ENCODE measurements at regions not wholly inside any gene's neighbourhood (a gene's known extent, or its start where the extent isn't known, plus 50 kb on each side); places are given as distances from the start of the nearest gene placed in this dataset.

- ChIA-PET RAD21 (ENCODE audit: low non-redundant PET in 1 of 2, low total read pairs in 2 of 2, uncharacterized antibody in 2 of 2, unreplicated experiment in 2 of 2) (no interaction called here), CTCF (no interaction called here), POLR2A (no interaction called here)
- Histone ChIP-seq H3K36me3 (ENCODE audit: control insufficient read depth in 1 of 2, insufficient read depth in 2 of 2, low read length in 2 of 2) (no peaks in the 10 kb centered on the region), H3K4me3 (replicated peaks in 1 of 2; ENCODE audit: low read depth in 1 of 2, low read length in 2 of 2) (no peak overlapping the region), H2AFZ (ENCODE audit: low read depth, low read length, poor library complexity, severe bottlenecking) (no peak overlapping the region), H3K4me2 (ENCODE audit: low read length) (no peak overlapping the region), H3K27me3 (ENCODE audit: insufficient read depth, low read length) (no peaks in the 10 kb centered on the region), H3K9ac (ENCODE audit: low read length) (no peak overlapping the region), H3K9me3 (ENCODE audit: control insufficient read depth in 1 of 2, insufficient read depth in 1 of 2, low read depth in 1 of 2, low read length in 2 of 2) (no peaks in the 10 kb centered on the region), H3K4me1 (ENCODE audit: control insufficient read depth in 1 of 2, insufficient read depth in 2 of 2, low read length in 2 of 2) (no peaks in the 10 kb centered on the region), H4K20me1 (ENCODE audit: insufficient read depth) (no peaks in the 10 kb centered on the region), H3K27ac (ENCODE audit: low read depth, low read length) (no peak overlapping the region), H3K79me2 (ENCODE audit: insufficient read depth, low read length) (no peaks in the 10 kb centered on the region), H3K9me2 (ENCODE audit: insufficient read depth) (no peaks in the 10 kb centered on the region)
- no TSS peak for BruUV-seq (replicated peaks)
- DNase-seq (ENCODE audit: low read depth, low spot score) (no peak), ATAC-seq (no peak)
- intact Hi-C loops (cut with micrococcal nuclease) = no loop called here
- TF ChIP-seq SRF (IDR thresholded peaks at IDR 0.05; ENCODE audit: low read depth) (no peak), ELF1 (IDR thresholded peaks at IDR 0.05; ENCODE audit: borderline replicate concordance, low read depth) (no peak), REST (IDR thresholded peaks at IDR 0.05; ENCODE audit: low read depth) (no peak), MAX (IDR thresholded peaks at IDR 0.05) (no peak), CEBPB (IDR thresholded peaks at IDR 0.05; ENCODE audit: low read depth) (no peak), RAD21 (IDR thresholded peaks at IDR 0.05; ENCODE audit: low read depth) (no peak), EGR1 (IDR thresholded peaks at IDR 0.05; ENCODE audit: low read depth) (no peak), EZH2phosphoT487 (IDR thresholded peaks at IDR 0.05; ENCODE audit: borderline replicate concordance) (no peak), SP1 (IDR thresholded peaks at IDR 0.05; ENCODE audit: low read depth) (no peak), EZH2 (IDR thresholded peaks at IDR 0.05) (no peak), ZFX (IDR thresholded peaks at IDR 0.05) (no peak), CTCF (IDR thresholded peaks at IDR 0.05 in 2 of 3, conservative IDR thresholded peaks at IDR 0.05 in 1 of 3; ENCODE audit: borderline replicate concordance in 1 of 3, insufficient read depth in 1 of 3, low read depth in 2 of 3, low read length in 2 of 3) (no peak), ATF3 (IDR thresholded peaks at IDR 0.05) (no peak), SIN3A (IDR thresholded peaks at IDR 0.05; ENCODE audit: low read depth) (no peak), POLR2A (IDR thresholded peaks at IDR 0.05; ENCODE audit: borderline replicate concordance, extremely low read depth, insufficient read depth, insufficient read length) (no peak), POLR2AphosphoS5 (IDR thresholded peaks at IDR 0.05; ENCODE audit: low read depth, low read length) (no peak), TCF7L2 (IDR thresholded peaks at IDR 0.05; ENCODE audit: borderline replicate concordance, extremely low read depth, insufficient read depth, insufficient read length) (no peak), JUND (IDR thresholded peaks at IDR 0.05) (no peak), FOSL1 (IDR thresholded peaks at IDR 0.05; ENCODE audit: low read depth) (no peak), CBX3 (IDR thresholded peaks at IDR 0.05; ENCODE audit: low read depth) (no peak)
Observed at GRCh38 chr4:179762840-179763239, 2320.6 kb upstream of the AGA start.

Measured in HCT116 (cell line).